Jurkat, Clone E6-1 (cell line): ENCODE measurements at regions not wholly inside any gene's neighbourhood (a gene's known extent, or its start where the extent isn't known, plus 50 kb on each side); places are given as distances from the start of the nearest gene placed in this dataset.
"Not testable (repeated sequence)": the region's sequence is repeated elsewhere in the genome, so short reads cannot be mapped to it uniquely, and the experiment has no call there.

ENCODE experiments used
- DNase-seq: peaks from one replicate; pipeline ENCODE4 v3.0.0-alpha.2; 2011; ENCODE audit warnings: low read depth, low spot score
- H3K4me3 ChIP-seq: 2 replicates; pipeline ENCODE4 v1.5.1; 2011; ENCODE audit warnings: mild to moderate bottlenecking, low read length, control low read depth, moderate library complexity

DNA sequence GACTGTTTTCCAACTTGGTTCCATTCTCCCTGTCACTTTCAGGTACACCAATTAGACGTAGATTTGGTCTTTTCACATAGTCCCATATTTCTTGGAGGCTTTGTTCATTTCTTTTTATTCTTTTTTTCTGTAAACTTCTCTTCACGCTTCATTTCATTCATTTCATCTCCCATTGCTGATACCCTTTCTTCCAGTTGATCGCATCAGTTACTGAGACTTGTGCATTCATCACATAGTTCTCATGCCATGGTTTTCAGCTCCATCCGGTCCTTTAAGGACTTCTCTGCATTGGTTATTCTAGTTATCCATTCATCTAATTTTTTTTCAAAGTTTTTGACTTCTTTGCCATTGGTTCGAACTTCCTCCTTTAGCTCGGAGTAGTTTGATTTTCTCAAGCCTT lies 66.9 kb upstream of the ADAMTS3 start:
- H3K4me3 ChIP-seq, DNase-seq: not testable (repeated sequence)

DNA sequence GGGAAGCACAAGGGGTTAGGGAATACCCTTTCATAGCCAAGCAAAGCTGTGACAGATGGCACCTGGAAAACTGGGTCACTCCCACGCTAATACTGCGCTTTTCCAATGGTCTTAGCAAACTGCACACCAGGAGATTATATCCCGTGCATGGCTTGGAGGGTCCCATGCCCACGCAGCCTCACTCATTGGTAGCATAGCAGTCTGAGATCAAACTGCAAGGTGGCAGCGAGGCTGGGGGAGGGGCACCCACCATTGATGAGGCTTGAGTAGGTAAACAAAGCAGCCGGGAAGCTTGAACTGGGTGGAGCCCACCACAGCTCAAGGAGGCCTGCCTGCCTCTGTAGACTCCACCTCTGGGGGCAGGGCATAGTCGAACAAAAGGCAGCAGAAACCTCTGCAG lies 63.2 kb upstream of the ADAMTS3 start:
- H3K4me3 ChIP-seq, DNase-seq: not testable (repeated sequence)

DNA sequence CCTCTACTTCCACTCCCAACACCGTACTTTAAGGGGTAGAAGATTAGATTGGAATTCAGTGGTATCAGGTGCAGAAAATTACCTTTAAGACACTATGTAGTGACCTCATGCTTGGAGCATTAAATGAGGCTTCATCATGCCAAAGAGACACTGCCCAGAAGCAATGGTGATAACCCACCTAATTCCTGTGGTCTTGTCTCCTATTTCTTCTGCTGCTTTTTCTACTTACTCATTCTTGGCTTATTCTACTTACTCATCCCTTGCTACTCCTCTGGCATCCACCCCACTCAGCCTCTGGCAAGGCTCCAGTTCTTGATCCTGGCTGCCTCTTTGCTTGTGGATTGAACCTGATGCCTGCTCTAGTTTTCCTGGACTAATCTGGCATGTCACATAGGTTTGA lies 62.3 kb upstream of the ADAMTS3 start:
- H3K4me3 ChIP-seq, result no peak overlapping the region
- no peak for DNase-seq

DNA sequence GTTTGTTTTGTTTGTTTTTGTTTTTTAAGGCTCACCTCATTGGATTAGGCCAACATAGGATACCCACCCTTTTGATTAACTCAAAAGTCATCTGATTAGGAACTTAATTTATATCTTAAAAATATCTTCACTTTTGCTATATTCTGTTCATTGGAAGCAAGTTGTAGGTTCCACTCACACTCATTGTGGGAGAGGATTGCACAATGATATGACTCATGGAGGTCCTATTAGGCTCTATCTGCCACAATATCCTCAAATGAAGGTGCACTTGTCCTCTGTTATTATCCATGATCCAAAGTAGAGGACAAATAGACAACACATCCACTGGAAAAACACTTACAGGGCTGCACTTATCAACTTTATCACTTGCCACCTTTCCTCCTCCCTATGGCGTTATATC lies 60.5 kb upstream of the ADAMTS3 start:
- H3K4me3 ChIP-seq, result no peak overlapping the region
- DNase-seq, result no peak

DNA sequence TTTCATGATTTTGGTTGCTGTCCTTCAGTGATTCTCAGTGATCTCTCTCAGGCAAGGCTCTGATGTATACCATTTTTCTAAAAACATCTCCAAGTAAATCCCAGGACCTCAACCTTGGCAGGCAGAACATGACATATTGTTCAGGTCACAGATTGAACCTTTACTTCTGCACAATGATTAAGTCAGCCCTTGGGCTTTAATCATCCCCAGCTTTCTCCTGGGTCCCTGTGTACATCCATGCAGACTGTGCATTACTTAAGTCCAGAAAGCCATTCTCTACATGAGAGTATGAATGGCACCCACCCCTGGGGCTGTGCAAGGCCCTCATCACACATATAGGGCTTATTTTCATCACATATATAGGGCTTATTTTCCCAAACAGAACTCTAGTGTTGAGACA lies 58.7 kb upstream of the ADAMTS3 start:
- no peak overlapping the region for H3K4me3 ChIP-seq
- no peak for DNase-seq
